ENCODE measurements at regions not wholly inside any gene's neighbourhood (a gene's known extent, or its start where the extent isn't known, plus 50 kb on each side); places are given as distances from the start of the nearest gene placed in this dataset.

GRCh38 chr9:88646539-88647300, 111.7 kb downstream of the NXNL2 start (continued):
- TF ChIP-seq ZBTB11 (CRISPR knock-in tag; IDR thresholded peaks at IDR 0.05) (no peak), E2F8 (IDR thresholded peaks at IDR 0.05; ENCODE audit: low read depth, partially characterized antibody) (no peak), ATF7 (IDR thresholded peaks at IDR 0.05; ENCODE audit: low read depth) (no peak), SMAD1 (IDR thresholded peaks at IDR 0.05; ENCODE audit: low read depth, partially characterized antibody) (no peak)
